GM23338 (cell line): ENCODE measurements at regions not wholly inside any gene's neighbourhood (a gene's known extent, or its start where the extent isn't known, plus 50 kb on each side); places are given as distances from the start of the nearest gene placed in this dataset.

Experiments
- CREB1 ChIP-seq: fragments of 250-450 bp; sonication (Bioruptor Pico); IDR thresholded peaks from 2 replicates; pipeline ENCODE4 v1.5.0; 2020; ENCODE audit warnings: low read depth, mild to moderate bottlenecking, moderate library complexity
- CTCF ChIP-seq, 2 experiments: fragments of 200-600 bp in 1 of 2; sonication (generic) in 1 of 2; conservative IDR thresholded peaks; 2 replicates each; pipeline versions ENCODE4 v1.5.1 to v1.6.1; 2016 to 2017; ENCODE audit warnings: antibody characterized with exemption in 2 of 2, low read depth in 2 of 2, mild to moderate bottlenecking in 2 of 2, moderate library complexity in 1 of 2
- EZH2 ChIP-seq: fragments of 200-600 bp; sonication (generic); IDR thresholded peaks from one replicate; pipeline ENCODE4 v1.8.0; 2017; ENCODE audit warnings: antibody characterized with exemption, mild to moderate bottlenecking, low read depth; ENCODE audit not compliant: unreplicated experiment
- EZH2phosphoT487 ChIP-seq: fragments of 200-600 bp; sonication (generic); IDR thresholded peaks from one replicate; pipeline ENCODE4 v1.8.1; 2018; ENCODE audit warnings: antibody characterized with exemption; ENCODE audit not compliant: unreplicated experiment
- NANOG ChIP-seq: IDR thresholded peaks from 2 replicates; pipeline ENCODE4 v1.6.1; 2016; ENCODE audit warnings: antibody characterized with exemption, borderline replicate concordance
- POLR2AphosphoS5 ChIP-seq: IDR thresholded peaks from 2 replicates; pipeline ENCODE4 v1.6.1; 2016; ENCODE audit warnings: antibody characterized with exemption, low read depth
- REST ChIP-seq: IDR thresholded peaks from one replicate; pipeline ENCODE4 v1.6.1; 2018; ENCODE audit warnings: antibody characterized with exemption; ENCODE audit not compliant: unreplicated experiment
- ZNF114 ChIP-seq: fragments of 250-450 bp; sonication (Bioruptor Pico); IDR thresholded peaks from 2 replicates; pipeline ENCODE4 v1.5.0; 2020; ENCODE audit warnings: mild to moderate bottlenecking, moderate library complexity

GRCh38 chr4:136803433-136803832 lies 728.9 kb downstream of the PCDH18 start:
- no peak for TF ChIP-seq CTCF (conservative IDR thresholded peaks at IDR 0.05; ENCODE audit: low read depth in 2 of 2)
- TF ChIP-seq EZH2phosphoT487, result no peak
- no peak for TF ChIP-seq POLR2AphosphoS5
- TF ChIP-seq EZH2, result no peak
- TF ChIP-seq CREB1 (CRISPR knock-in tag), result no peak
- TF ChIP-seq REST, result no peak
- TF ChIP-seq NANOG, result no peak
- TF ChIP-seq ZNF114, result no peak
